Omental fat pad (tissue), 3 donors: ENCODE measurements at regions not wholly inside any gene's neighbourhood (a gene's known extent, or its start where the extent isn't known, plus 50 kb on each side); places are given as distances from the start of the nearest gene placed in this dataset.

Experiments
- ATAC-seq: fragments of 150-250 bp; one replicate; pipeline ENCODE4 v1.9.1; 2016; ENCODE audit warnings: mild to moderate bottlenecking, moderate library complexity; ENCODE audit not compliant: low FRiP score
- DNase-seq: peaks from one replicate; pipeline ENCODE4 v3.0.0-alpha.2; 2019; ENCODE audit warnings: low spot score
- CTCF ChIP-seq, 3 donors: fragments of 450-650 bp; IDR thresholded peaks; one replicate each; pipeline ENCODE4 v1.5.1; 2016 to 2017; ENCODE audit warnings: antibody characterized with exemption in 3 of 3, mild to moderate bottlenecking in 3 of 3, moderate library complexity in 2 of 3

DNA sequence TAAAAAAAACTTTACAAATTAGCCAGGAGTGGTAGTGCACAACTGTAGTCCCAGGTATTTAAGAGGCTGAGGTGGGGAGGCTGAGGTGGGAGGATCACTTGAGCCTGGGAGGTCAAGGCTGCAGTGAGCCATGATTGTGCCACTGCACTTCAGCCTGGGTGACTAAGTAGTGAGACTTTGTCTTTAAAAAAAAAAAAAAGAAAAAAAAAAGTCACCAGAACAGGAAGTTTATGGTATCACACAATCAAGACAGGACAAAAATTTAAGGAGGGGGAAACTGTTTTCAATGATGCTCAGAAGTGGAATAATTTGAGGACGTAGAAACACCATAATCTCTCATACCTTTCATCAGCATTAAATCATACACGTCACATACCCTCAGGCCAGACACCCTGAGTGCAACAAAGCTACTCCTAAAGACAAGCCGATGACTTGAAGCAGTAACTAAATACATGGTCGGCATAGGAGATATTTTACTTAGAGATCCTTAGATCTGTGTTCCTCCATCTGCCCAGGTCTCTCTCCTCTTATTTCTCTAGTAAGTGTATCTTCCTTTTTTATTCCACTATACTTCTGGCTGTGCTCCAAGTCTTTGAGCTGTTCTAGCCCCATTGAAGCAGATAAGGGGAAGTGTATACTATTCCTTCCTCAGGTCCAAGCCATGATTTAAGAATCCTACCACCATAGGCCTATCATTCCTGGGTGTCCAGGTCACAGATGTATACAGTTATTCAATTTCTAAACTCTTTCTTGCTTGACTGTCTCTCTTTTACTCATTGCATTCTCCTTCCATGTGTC is 91.3 kb upstream of the APC start:
- DNase-seq: no peak
- ATAC-seq: no peak
- TF ChIP-seq CTCF (IDR thresholded peaks at IDR 0.05): no peak

GRCh38 chr5:112647428-112647827 is 90.3 kb upstream of the APC start:
- DNase-seq (no peak), ATAC-seq (no peak)
- no peak for TF ChIP-seq CTCF (IDR thresholded peaks at IDR 0.05)

DNA sequence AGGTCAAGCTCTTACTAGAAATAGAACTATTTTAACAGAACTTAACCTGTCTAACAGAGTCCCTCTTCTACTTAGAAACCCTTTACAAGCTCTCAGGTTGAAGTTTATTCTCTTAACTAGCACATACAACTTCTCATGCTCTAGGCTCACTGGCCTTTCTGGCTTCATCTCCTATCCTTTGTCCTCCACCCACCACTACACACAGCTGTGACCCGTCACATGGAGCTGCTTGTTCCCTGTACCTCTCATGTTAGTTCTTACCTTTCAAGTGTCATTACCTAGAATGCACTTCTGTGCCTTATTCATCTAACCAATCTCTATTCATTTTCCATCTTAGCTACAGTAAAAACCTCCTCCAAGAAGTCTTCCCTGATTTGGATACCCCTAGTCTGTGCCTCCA is 89.4 kb upstream of the APC start:
- TF ChIP-seq CTCF (IDR thresholded peaks at IDR 0.05): no peak
- no peak for DNase-seq
- no peak for ATAC-seq

- DNase-seq (no peak), ATAC-seq (no peak)
- no peak for TF ChIP-seq CTCF (IDR thresholded peaks at IDR 0.05)
Observed at GRCh38 chr5:112649882-112650281, 87.8 kb upstream of the APC start.

- DNase-seq: no peak
- no peak for ATAC-seq
- TF ChIP-seq CTCF (IDR thresholded peaks at IDR 0.05): no peak
Observed at GRCh38 chr5:112653638-112654205, 84.0 kb upstream of the APC start.

- no peak for DNase-seq
- no peak for TF ChIP-seq CTCF (IDR thresholded peaks at IDR 0.05)
- ATAC-seq: no peak
Observed at GRCh38 chr5:112655513-112655912, 82.2 kb upstream of the APC start.

DNA sequence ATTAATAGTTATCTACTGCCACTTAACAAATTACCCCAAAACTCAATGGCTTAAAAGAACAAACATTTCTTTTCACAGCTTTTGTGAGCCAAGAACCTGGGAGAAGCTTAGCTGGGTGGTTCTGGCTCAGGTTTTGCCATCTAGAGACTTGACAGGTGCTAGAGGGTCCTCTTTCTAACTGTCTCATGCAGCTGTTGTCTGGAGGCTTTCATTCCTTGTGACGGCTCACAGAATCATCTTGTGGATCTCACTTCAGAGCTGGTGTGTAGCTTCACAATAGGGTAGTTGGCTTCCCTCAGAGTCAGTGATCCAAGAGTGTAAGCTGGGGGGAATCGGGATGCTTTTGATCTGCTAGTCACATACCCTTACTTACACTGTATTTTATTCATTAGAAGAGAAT is 81.2 kb upstream of the APC start:
- DNase-seq (no peak), ATAC-seq (no peak)
- no peak for TF ChIP-seq CTCF (IDR thresholded peaks at IDR 0.05)
